Gastrocnemius medialis (tissue), 4 donors: ENCODE measurements at regions not wholly inside any gene's neighbourhood (a gene's known extent, or its start where the extent isn't known, plus 50 kb on each side); places are given as distances from the start of the nearest gene placed in this dataset.
"Not testable (repeated sequence)": the region's sequence is repeated elsewhere in the genome, so short reads cannot be mapped to it uniquely, and the experiment has no call there.

Experiments
- CTCF ChIP-seq, 5 experiments: fragments of 450-650 bp in 3 of 5; fragments of 200-600 bp in 2 of 5; sonication (generic) in 2 of 5; IDR thresholded peaks in 4 of 5; conservative IDR thresholded peaks in 1 of 5; 1 replicate in 4 of 5; 2 replicates in 1 of 5; pipeline ENCODE4 v1.5.1; 2016 to 2019; ENCODE audit warnings: antibody characterized with exemption in 5 of 5, mild to moderate bottlenecking in 3 of 5, moderate library complexity in 3 of 5
- POLR2A ChIP-seq, 2 donors: fragments of 450-650 bp; IDR thresholded peaks; one replicate each; pipeline ENCODE4 v1.6.1; 2017; ENCODE audit warnings: antibody characterized with exemption in 2 of 2, mild to moderate bottlenecking in 2 of 2, moderate library complexity in 2 of 2

DNA sequence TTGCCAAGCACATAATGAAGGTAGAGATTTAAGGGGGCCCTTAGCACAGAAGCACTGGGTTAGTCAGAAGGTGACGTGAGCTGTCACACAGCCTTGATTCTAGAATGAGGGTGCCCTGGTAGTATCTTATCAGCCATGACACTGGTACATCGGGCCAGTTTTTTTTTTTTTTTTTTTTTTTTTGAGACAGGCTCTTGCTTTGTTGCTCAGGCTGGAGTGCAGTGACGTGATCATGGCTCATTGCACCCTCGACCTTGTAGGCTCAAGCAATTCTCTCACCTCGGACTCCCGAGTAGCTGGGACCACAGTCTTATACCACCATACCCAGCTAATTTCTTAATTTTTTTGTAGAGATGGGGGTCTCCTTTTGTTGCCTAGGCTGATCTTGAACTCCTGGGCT, 872.6 kb upstream of the DEFB115 start:
- not testable (repeated sequence) for TF ChIP-seq CTCF (IDR thresholded peaks at IDR 0.05 in 4 of 5, conservative IDR thresholded peaks at IDR 0.05 in 1 of 5); POLR2A (IDR thresholded peaks at IDR 0.05)
